ENCODE measurements at regions not wholly inside any gene's neighbourhood (a gene's known extent, or its start where the extent isn't known, plus 50 kb on each side); places are given as distances from the start of the nearest gene placed in this dataset.

DNA sequence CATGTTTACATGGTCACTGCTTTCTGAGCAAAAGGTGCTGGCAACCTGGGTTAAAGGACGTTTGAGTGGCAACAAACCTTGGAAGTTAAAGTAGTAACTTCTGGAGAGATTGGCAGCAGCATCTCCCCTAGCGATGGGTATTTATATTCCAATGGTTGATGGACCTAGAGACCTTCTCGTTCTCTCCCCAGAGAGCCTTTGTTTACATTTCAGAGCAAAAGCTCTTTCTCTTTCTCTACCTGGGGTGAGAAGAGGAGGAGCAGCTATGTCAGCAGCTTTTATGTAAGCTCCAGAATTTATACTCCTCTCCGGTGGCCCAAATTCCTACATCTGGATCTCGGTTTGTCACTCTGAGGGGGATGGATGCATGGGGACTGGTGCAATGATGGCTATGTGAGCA is 213.7 kb upstream of the ARL4C start:
- H4K20me1 ChIP-seq (ENCODE audit: control insufficient read depth, insufficient read depth, insufficient read length) = no peaks in the 10 kb centered on the region
- Mint-ChIP-seq H3K4me3 (peak overlapping the region in 1 of 2 experiments; percentile 39; a peak in 1 of 5 replicates), H3K27me3 (ENCODE audit: low read depth) (peaks cover 29% of the 10 kb centered on the region), H3K4me1 (peaks cover 48 to 50% of the 10 kb centered on the region in 2 experiments), H3K27ac (peak overlapping the region in 1 of 3 experiments; percentile 48; a peak in 1 of 7 replicates), H3K9me3 (no peaks in the 10 kb centered on the region; a peak in 1 of 5 replicates), H3K36me3 (ENCODE audit: insufficient read depth in 1 of 3, low read depth in 3 of 3) (no peaks in the 10 kb centered on the region; a peak in 2 of 7 replicates)
- H2BK5ac ChIP-seq (ENCODE audit: insufficient read length, low read length) = no peak overlapping the region
- no CpG with 5 or more reads among the region's 5 CpGs for WGBS (ENCODE audit: extremely low coverage, insufficient read length, low lambda C conversion rate)
- H3K23ac ChIP-seq (ENCODE audit: insufficient read length, low read depth, low read length) = no peak overlapping the region
- H3K27me3 ChIP-seq (ENCODE audit: insufficient read depth, low read length) = no peaks in the 10 kb centered on the region; the same call in 1 of the 2 replicates
- no peak overlapping the region for H4K8ac ChIP-seq (replicated peaks; ENCODE audit: insufficient read length, low read depth, low read length)
- H3K4ac ChIP-seq (ENCODE audit: low read depth, low read length) = no peak overlapping the region
- peak overlapping the region; percentile 7 for H3K4me2 ChIP-seq (ENCODE audit: insufficient read depth, insufficient read length, low read length)
- H2BK12ac ChIP-seq (ENCODE audit: insufficient read length, low read depth, low read length) = no peak overlapping the region
- H3K27ac ChIP-seq (ENCODE audit: insufficient read length, low read depth, low read length) = no peak overlapping the region
- H3K79me2 ChIP-seq (ENCODE audit: insufficient read depth, low read length) = no peaks in the 10 kb centered on the region
- H3K79me1 ChIP-seq (ENCODE audit: insufficient read depth, low read depth, low read length, poor library complexity, severe bottlenecking) = no peaks in the 10 kb centered on the region
- H4K91ac ChIP-seq (ENCODE audit: insufficient read length, low read depth, low read length) = no peak overlapping the region
- no peak overlapping the region for H3T11ph ChIP-seq (ENCODE audit: low read length)
- no peaks in the 10 kb centered on the region for H3K23me2 ChIP-seq (ENCODE audit: insufficient read length, low read depth, low read length, poor library complexity, severe bottlenecking)
- H2BK120ac ChIP-seq (ENCODE audit: low read depth, low read length, poor library complexity, severe bottlenecking) = no peak overlapping the region
- no peaks in the 10 kb centered on the region for H3K9me3 ChIP-seq (ENCODE audit: control insufficient read depth, low read depth, low read length)
- no peak overlapping the region for H3K9ac ChIP-seq (ENCODE audit: extremely low read depth, insufficient read length, low read length)
- H4K5ac ChIP-seq (ENCODE audit: insufficient read length, low read depth, low read length) = no peak overlapping the region
- H2BK20ac ChIP-seq (ENCODE audit: low read depth, low read length, poor library complexity, severe bottlenecking) = no peak overlapping the region
- H3K4me1 ChIP-seq (ENCODE audit: insufficient read depth, low read length) = peaks cover 20% of the 10 kb centered on the region; the same call in 1 of the 2 replicates
- H2AFZ ChIP-seq (ENCODE audit: low read length) = no peak overlapping the region
- H2BK15ac ChIP-seq (ENCODE audit: low read depth, low read length) = no peak overlapping the region
- no peak for DNase-seq
- H3K18ac ChIP-seq (ENCODE audit: insufficient read length, low read depth, low read length) = no peak overlapping the region
- TF ChIP-seq, protein P1, sequence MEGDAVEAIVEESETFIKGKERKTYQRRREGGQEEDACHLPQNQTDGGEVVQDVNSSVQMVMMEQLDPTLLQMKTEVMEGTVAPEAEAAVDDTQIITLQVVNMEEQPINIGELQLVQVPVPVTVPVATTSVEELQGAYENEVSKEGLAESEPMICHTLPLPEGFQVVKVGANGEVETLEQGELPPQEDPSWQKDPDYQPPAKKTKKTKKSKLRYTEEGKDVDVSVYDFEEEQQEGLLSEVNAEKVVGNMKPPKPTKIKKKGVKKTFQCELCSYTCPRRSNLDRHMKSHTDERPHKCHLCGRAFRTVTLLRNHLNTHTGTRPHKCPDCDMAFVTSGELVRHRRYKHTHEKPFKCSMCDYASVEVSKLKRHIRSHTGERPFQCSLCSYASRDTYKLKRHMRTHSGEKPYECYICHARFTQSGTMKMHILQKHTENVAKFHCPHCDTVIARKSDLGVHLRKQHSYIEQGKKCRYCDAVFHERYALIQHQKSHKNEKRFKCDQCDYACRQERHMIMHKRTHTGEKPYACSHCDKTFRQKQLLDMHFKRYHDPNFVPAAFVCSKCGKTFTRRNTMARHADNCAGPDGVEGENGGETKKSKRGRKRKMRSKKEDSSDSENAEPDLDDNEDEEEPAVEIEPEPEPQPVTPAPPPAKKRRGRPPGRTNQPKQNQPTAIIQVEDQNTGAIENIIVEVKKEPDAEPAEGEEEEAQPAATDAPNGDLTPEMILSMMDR (conservative IDR thresholded peaks at IDR 0.05) = peak; percentile 14; the same call in 1 of the 3 replicates
- no peak overlapping the region for H2AK5ac ChIP-seq (ENCODE audit: insufficient read length, low read length)
- no peak overlapping the region for H3K14ac ChIP-seq (ENCODE audit: insufficient read depth, low read length)
- no peak overlapping the region for H3K56ac ChIP-seq (ENCODE audit: insufficient read length, low read depth, low read length)
